GM23338 (cell line): ENCODE measurements at regions not wholly inside any gene's neighbourhood (a gene's known extent, or its start where the extent isn't known, plus 50 kb on each side); places are given as distances from the start of the nearest gene placed in this dataset.
"Not testable (repeated sequence)": the region's sequence is repeated elsewhere in the genome, so short reads cannot be mapped to it uniquely, and the experiment has no call there.

Source experiments
- ATAC-seq: fragments of 200-7000 bp; cut with Tn5 transposase; 3 replicates; pipeline ENCODE4 v1.9.1; 2020
- DNase-seq: peaks from one replicate; pipeline ENCODE4 v3.0.0-alpha.2; 2015; ENCODE audit warnings: low spot score
- H2AFZ ChIP-seq: fragments of 200-600 bp; sonication (generic); 2 replicates; pipeline ENCODE4 v1.8.0; 2016; ENCODE audit warnings: antibody characterized with exemption, mild to moderate bottlenecking, moderate library complexity
- H3F3A ChIP-seq: fragments of 200-600 bp; sonication (generic); replicated peaks from 2 replicates; pipeline ENCODE4 v1.8.0; 2017; ENCODE audit warnings: antibody characterized with exemption, mixed run types, low read depth
- H3K27ac ChIP-seq: fragments of 200-600 bp; sonication (generic); 2 replicates; pipeline ENCODE4 v1.6.1; 2016; ENCODE audit warnings: low read depth
- H3K27me3 ChIP-seq: fragments of 200-600 bp; sonication (generic); 2 replicates; pipeline ENCODE4 v1.8.0; 2016; ENCODE audit warnings: mild to moderate bottlenecking, mixed run types, moderate library complexity; ENCODE audit not compliant: insufficient read depth
- H3K36me3 ChIP-seq: fragments of 200-600 bp; sonication (generic); 2 replicates; pipeline ENCODE4 v1.8.0; 2016; ENCODE audit warnings: mild to moderate bottlenecking; ENCODE audit not compliant: insufficient read depth
- H3K4me1 ChIP-seq: fragments of 200-600 bp; sonication (generic); 2 replicates; pipeline ENCODE4 v1.8.0; 2016; ENCODE audit warnings: mild to moderate bottlenecking, moderate library complexity; ENCODE audit not compliant: insufficient read depth
- H3K4me2 ChIP-seq: fragments of 200-600 bp; sonication (generic); 2 replicates; pipeline ENCODE4 v1.7.1; 2017; ENCODE audit warnings: mixed run types
- H3K4me3 ChIP-seq: fragments of 200-600 bp; sonication (generic); 2 replicates; pipeline ENCODE4 v1.6.1; 2016; ENCODE audit warnings: mixed run types
- H3K79me2 ChIP-seq: fragments of 200-600 bp; sonication (generic); replicated peaks from 2 replicates; pipeline ENCODE4 v1.8.0; 2017; ENCODE audit warnings: mild to moderate bottlenecking; ENCODE audit not compliant: insufficient read depth
- H3K9me2 ChIP-seq: fragments of 200-600 bp; sonication (generic); 2 replicates; pipeline ENCODE4 v1.8.0; 2017; ENCODE audit not compliant: insufficient read depth
- H4K20me1 ChIP-seq: fragments of 200-600 bp; sonication (generic); replicated peaks from 2 replicates; pipeline ENCODE4 v1.8.0; 2017; ENCODE audit warnings: mild to moderate bottlenecking; ENCODE audit not compliant: insufficient read depth
- H3K27ac Mint-ChIP-seq: 2 replicates; pipeline ENCODE4 v1.8.0; 2020; ENCODE audit warnings: inconsistent platforms, mild to moderate bottlenecking, moderate library complexity, mixed read lengths
- H3K27me3 Mint-ChIP-seq: 3 replicates; pipeline ENCODE4 v1.8.0; 2022; ENCODE audit warnings: low read depth, mild to moderate bottlenecking, moderate library complexity, mixed read lengths, inconsistent platforms; ENCODE audit not compliant: insufficient read depth, poor library complexity
- H3K36me3 Mint-ChIP-seq: 3 replicates; pipeline ENCODE4 v1.8.0; 2021; ENCODE audit warnings: low read depth, mild to moderate bottlenecking, inconsistent platforms, moderate library complexity, mixed read lengths
- H3K4me1 Mint-ChIP-seq: 3 replicates; pipeline ENCODE4 v1.8.0; 2020; ENCODE audit warnings: mild to moderate bottlenecking, inconsistent platforms, mixed read lengths
- H3K4me3 Mint-ChIP-seq: 3 replicates; pipeline ENCODE4 v1.8.0; 2021; ENCODE audit warnings: moderate library complexity, mild to moderate bottlenecking, inconsistent platforms, mixed read lengths
- H3K9me3 Mint-ChIP-seq: 3 replicates; pipeline ENCODE4 v1.8.0; 2020; ENCODE audit warnings: moderate library complexity, mild to moderate bottlenecking, inconsistent platforms, mixed read lengths
- CTCF ChIP-seq, 2 experiments: fragments of 200-600 bp in 1 of 2; sonication (generic) in 1 of 2; conservative IDR thresholded peaks; 2 replicates each; pipeline versions ENCODE4 v1.5.1 to v1.6.1; 2016 to 2017; ENCODE audit warnings: antibody characterized with exemption in 2 of 2, low read depth in 2 of 2, mild to moderate bottlenecking in 2 of 2, moderate library complexity in 1 of 2
- EZH2 ChIP-seq: fragments of 200-600 bp; sonication (generic); IDR thresholded peaks from one replicate; pipeline ENCODE4 v1.8.0; 2017; ENCODE audit warnings: antibody characterized with exemption, mild to moderate bottlenecking, low read depth; ENCODE audit not compliant: unreplicated experiment
- EZH2phosphoT487 ChIP-seq: fragments of 200-600 bp; sonication (generic); IDR thresholded peaks from one replicate; pipeline ENCODE4 v1.8.1; 2018; ENCODE audit warnings: antibody characterized with exemption; ENCODE audit not compliant: unreplicated experiment
- JUNB ChIP-seq: IDR thresholded peaks from one replicate; pipeline ENCODE4 v1.6.1; 2016; ENCODE audit warnings: antibody characterized with exemption; ENCODE audit not compliant: unreplicated experiment
- NANOG ChIP-seq: IDR thresholded peaks from 2 replicates; pipeline ENCODE4 v1.6.1; 2016; ENCODE audit warnings: antibody characterized with exemption, borderline replicate concordance
- REST ChIP-seq: IDR thresholded peaks from one replicate; pipeline ENCODE4 v1.6.1; 2018; ENCODE audit warnings: antibody characterized with exemption; ENCODE audit not compliant: unreplicated experiment
- STAT1 ChIP-seq: IDR thresholded peaks from one replicate; pipeline ENCODE4 v1.6.1; 2016; ENCODE audit warnings: antibody characterized with exemption; ENCODE audit not compliant: unreplicated experiment
- ZNF114 ChIP-seq: fragments of 250-450 bp; sonication (Bioruptor Pico); IDR thresholded peaks from 2 replicates; pipeline ENCODE4 v1.5.0; 2020; ENCODE audit warnings: mild to moderate bottlenecking, moderate library complexity
- ZNF331 ChIP-seq: fragments of 250-450 bp; sonication (Bioruptor Pico); IDR thresholded peaks from 2 replicates; pipeline ENCODE4 v1.5.0; 2020; ENCODE audit warnings: low read depth, mild to moderate bottlenecking, moderate library complexity
- ZNF462 ChIP-seq: fragments of 250-450 bp; sonication (Bioruptor Pico); IDR thresholded peaks from 2 replicates; pipeline ENCODE4 v1.5.0; 2020; ENCODE audit warnings: mild to moderate bottlenecking, moderate library complexity
- TF ChIP-seq, protein P1 (sequence below): IDR thresholded peaks from 2 replicates; pipeline ENCODE4 v1.6.1; 2016; ENCODE audit warnings: antibody characterized with exemption

DNA sequence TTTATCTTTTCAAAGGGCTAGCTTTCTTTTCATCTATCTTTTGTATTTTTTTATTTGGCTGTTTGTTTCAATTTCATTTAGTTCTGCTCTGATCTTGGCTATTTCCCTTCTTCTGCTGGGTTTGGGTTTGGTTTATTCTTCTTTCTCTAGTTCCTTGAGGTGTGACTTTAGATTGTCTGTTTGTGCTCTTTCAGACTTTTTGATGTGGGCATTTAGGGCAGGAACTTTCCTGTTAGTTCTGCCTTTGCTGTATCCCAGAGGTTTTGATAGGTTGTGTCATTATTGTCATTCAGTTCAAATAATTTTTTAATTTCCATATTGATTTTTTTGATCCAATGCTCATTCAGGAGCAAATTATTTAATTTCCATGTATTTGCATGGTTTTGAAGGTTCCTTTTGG, 325.0 kb downstream of the PTPRC start:
- not testable (repeated sequence) for H3K4me3 Mint-ChIP-seq, H3K9me2 ChIP-seq, H3K9me3 Mint-ChIP-seq, H3K4me1 Mint-ChIP-seq, H3F3A ChIP-seq, H3K4me3 ChIP-seq, ATAC-seq, H3K4me1 ChIP-seq, H3K36me3 Mint-ChIP-seq, H3K27ac Mint-ChIP-seq, H3K4me2 ChIP-seq, DNase-seq, H3K79me2 ChIP-seq, H3K27me3 ChIP-seq, H2AFZ ChIP-seq, H4K20me1 ChIP-seq, H3K27ac ChIP-seq, H3K27me3 Mint-ChIP-seq, H3K36me3 ChIP-seq

DNA sequence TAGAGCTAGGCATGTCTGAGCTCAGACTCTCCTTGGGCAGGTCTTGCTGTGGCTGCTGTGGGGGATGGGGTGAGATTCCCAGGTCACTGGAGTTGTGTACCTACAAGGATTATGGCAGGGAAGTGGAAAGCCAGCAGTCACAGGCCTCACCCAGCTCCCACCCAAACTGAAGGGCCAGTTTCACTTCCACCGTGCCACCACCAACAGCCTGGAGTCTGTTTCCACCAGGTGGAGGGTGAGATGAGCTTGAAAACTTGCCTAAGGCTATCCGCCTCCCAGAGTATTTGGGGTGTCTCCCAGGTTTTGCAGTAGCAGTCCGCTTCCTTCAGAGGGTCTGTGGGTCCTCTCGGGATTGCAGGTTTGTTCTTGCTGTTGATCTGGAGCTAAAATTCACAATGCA, 327.7 kb downstream of the PTPRC start:
- Histone ChIP-seq H3K36me3 (no peaks in the 10 kb centered on the region), H3K79me2 (no peaks in the 10 kb centered on the region), H3K27me3 (no peaks in the 10 kb centered on the region), H3F3A (no peaks in the 10 kb centered on the region), H4K20me1 (no peaks in the 10 kb centered on the region), H3K4me3 (no peak overlapping the region), H3K4me2 (no peak overlapping the region), H3K27ac (no peak overlapping the region), H3K4me1 (no peaks in the 10 kb centered on the region), H3K9me2 (peaks cover 3% of the 10 kb centered on the region; the same call in 1 of the 2 replicates), H2AFZ (no peak overlapping the region)
- no peak for DNase-seq
- H3K27ac Mint-ChIP-seq = no peak overlapping the region
- H3K9me3 Mint-ChIP-seq = no peaks in the 10 kb centered on the region
- H3K27me3 Mint-ChIP-seq = peaks cover 3% of the 10 kb centered on the region
- H3K4me1 Mint-ChIP-seq = no peaks in the 10 kb centered on the region
- H3K4me3 Mint-ChIP-seq = no peak overlapping the region
- ATAC-seq = no peak
- H3K36me3 Mint-ChIP-seq = no peaks in the 10 kb centered on the region
- TF ChIP-seq CTCF (conservative IDR thresholded peaks at IDR 0.05; ENCODE audit: low read depth in 2 of 2) (no peak), REST (no peak), ZNF114 (no peak), EZH2 (no peak), ZNF331 (CRISPR knock-in tag) (no peak), JUNB (no peak), STAT1 (no peak), ZNF462 (CRISPR knock-in tag) (no peak), NANOG (no peak), EZH2phosphoT487 (no peak)
- TF ChIP-seq, protein P1, sequence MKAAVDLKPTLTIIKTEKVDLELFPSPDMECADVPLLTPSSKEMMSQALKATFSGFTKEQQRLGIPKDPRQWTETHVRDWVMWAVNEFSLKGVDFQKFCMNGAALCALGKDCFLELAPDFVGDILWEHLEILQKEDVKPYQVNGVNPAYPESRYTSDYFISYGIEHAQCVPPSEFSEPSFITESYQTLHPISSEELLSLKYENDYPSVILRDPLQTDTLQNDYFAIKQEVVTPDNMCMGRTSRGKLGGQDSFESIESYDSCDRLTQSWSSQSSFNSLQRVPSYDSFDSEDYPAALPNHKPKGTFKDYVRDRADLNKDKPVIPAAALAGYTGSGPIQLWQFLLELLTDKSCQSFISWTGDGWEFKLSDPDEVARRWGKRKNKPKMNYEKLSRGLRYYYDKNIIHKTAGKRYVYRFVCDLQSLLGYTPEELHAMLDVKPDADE = no peak
